ENCODE measurements at regions not wholly inside any gene's neighbourhood (a gene's known extent, or its start where the extent isn't known, plus 50 kb on each side); places are given as distances from the start of the nearest gene placed in this dataset.

GRCh38 chrX:39998636-39999406 is 98.9 kb downstream of the BCOR start (continued):
- no peak for TF ChIP-seq USF1 (IDR thresholded peaks at IDR 0.05; ENCODE audit: borderline replicate concordance, low read depth)
- TF ChIP-seq TEAD4 (IDR thresholded peaks at IDR 0.05; ENCODE audit: borderline replicate concordance, insufficient read depth) = no peak
- no peak for TF ChIP-seq GATA2 (CRISPR knock-in tag; IDR thresholded peaks at IDR 0.05)
- no peak for TF ChIP-seq YY1 (IDR thresholded peaks at IDR 0.05; ENCODE audit: low read depth)

Small RNA genes lying in the stretch of these regions (small RNA-seq; reads per million reads assigned to genes)
- gene MIR1587 = 0 reads per million in 7 experiments
- 0 reads per million in 7 experiments for gene MIR3937
- gene RN7SL732P = 0 reads per million in 7 experiments
- gene RNU6-591P = 0 reads per million in 7 experiments
